CD4-positive, alpha-beta T cell (primary cell): ENCODE measurements at regions not wholly inside any gene's neighbourhood (a gene's known extent, or its start where the extent isn't known, plus 50 kb on each side); places are given as distances from the start of the nearest gene placed in this dataset.

Experiments used
- ATAC-seq: fragments of 200-7000 bp; cut with Tn5 transposase; one replicate; pipeline ENCODE4 v1.10.0; 2022; ENCODE audit warnings: mild to moderate bottlenecking; ENCODE audit not compliant: poor library complexity
- CTCF ChIA-PET: fragments of 350-600 bp; sonication (Branson Sonifier 250); formaldehyde crosslinking; loops from one replicate; lab custom pipeline; 2021; ENCODE audit warnings: antibody characterized with exemption, inconsistent platforms; lab: Charles Lee
- POLR2A ChIA-PET: fragments of 350-600 bp; sonication (Branson Sonifier 250); formaldehyde crosslinking; loops from one replicate; lab custom pipeline; 2021; ENCODE audit warnings: antibody characterized with exemption, inconsistent platforms; lab: Charles Lee
- DNase-seq, 14 experiments: peaks; one replicate each; pipeline ENCODE4 v3.0.0-alpha.2; 2013 to 2020; ENCODE audit warnings: mixed read lengths in 2 of 14
- H3K27ac ChIP-seq, 2 donors: one replicate each; pipeline versions ENCODE4 v1.5.1 to v1.7.0; 2013; ENCODE audit warnings: low read length in 2 of 2, low read depth in 1 of 2, mild to moderate bottlenecking in 1 of 2
- H3K27me3 ChIP-seq, 2 experiments: 1 replicate in 1 of 2; 2 replicates in 1 of 2; pipeline versions ENCODE4 v1.6.1 to v1.7.0; 2013; ENCODE audit warnings: low read length in 2 of 2, control low read depth in 1 of 2, mild to moderate bottlenecking in 1 of 2, moderate library complexity in 1 of 2; ENCODE audit not compliant: insufficient read depth in 2 of 2, control insufficient read depth in 1 of 2
- H3K36me3 ChIP-seq: one replicate; pipeline ENCODE4 v1.6.1; 2013; ENCODE audit warnings: low read length, control low read depth; ENCODE audit not compliant: insufficient read depth
- H3K4me1 ChIP-seq: one replicate; pipeline ENCODE4 v1.6.1; 2013; ENCODE audit warnings: low read length, control low read depth; ENCODE audit not compliant: insufficient read depth
- H3K4me3 ChIP-seq: one replicate; pipeline ENCODE4 v1.5.1; 2013; ENCODE audit warnings: mild to moderate bottlenecking, low read length, moderate library complexity
- H3K9me3 ChIP-seq, 2 experiments: 1 replicate in 1 of 2; 2 replicates in 1 of 2; pipeline versions ENCODE4 v1.6.1 to v1.7.0; 2013; ENCODE audit warnings: low read length in 2 of 2, mild to moderate bottlenecking in 2 of 2, control low read depth in 1 of 2, moderate library complexity in 1 of 2; ENCODE audit not compliant: control insufficient read depth in 1 of 2, insufficient read depth in 1 of 2
- H3K27ac Mint-ChIP-seq: one replicate; pipeline ENCODE4 v1.8.0; 2020; ENCODE audit warnings: mixed read lengths
- H3K27me3 Mint-ChIP-seq: one replicate; pipeline ENCODE4 v1.8.0; 2021; ENCODE audit warnings: mixed read lengths
- H3K36me3 Mint-ChIP-seq: one replicate; pipeline ENCODE4 v1.8.0; 2021; ENCODE audit warnings: low read depth, mixed read lengths
- H3K4me1 Mint-ChIP-seq: one replicate; pipeline ENCODE4 v1.8.0; 2021; ENCODE audit warnings: low read depth, mixed read lengths
- H3K4me3 Mint-ChIP-seq: one replicate; pipeline ENCODE4 v1.8.0; 2020; ENCODE audit warnings: mild to moderate bottlenecking, mixed read lengths
- H3K9me3 Mint-ChIP-seq: one replicate; pipeline ENCODE4 v1.8.0; 2020; ENCODE audit warnings: mixed read lengths
- CTCF ChIP-seq: fragments of 200-600 bp; IDR thresholded peaks from one replicate; pipeline ENCODE4 v1.8.0; 2022; ENCODE audit warnings: antibody characterized with exemption, mild to moderate bottlenecking
- intact Hi-C, 2 experiments: fragments of 100-400 bp; cut with DNase I in 1 of 2; cut with micrococcal nuclease in 1 of 2; formaldehyde crosslinking; loops; one replicate each; pipeline versions ENCODE4 v1.15.1 to v1.9.0; 2023 to 2025; cut with DNase I, micrococcal nuclease

- H3K4me3 ChIP-seq: no peak overlapping the region
- POLR2A ChIA-PET: no interaction called here
- CTCF ChIA-PET: no interaction called here
Measured at GRCh38 chr16:16865374-16865773, 486.4 kb downstream of the NPIPA7 start.

GRCh38 chr16:16867973-16868372 is 489.0 kb downstream of the NPIPA7 start:
- H3K27ac Mint-ChIP-seq: no peak overlapping the region
- intact Hi-C loops: loop anchor here in 1 of 2 experiments (10.0 kb wide), 2 partner anchors 117 to 327 kb away; no protein-coding TSS in a partner anchor

More at GRCh38 chr16:16865374-16865773, 486.4 kb downstream of the NPIPA7 start:
- Mint-ChIP-seq H3K36me3 (no peaks in the 10 kb centered on the region), H3K27me3 (peaks cover 17% of the 10 kb centered on the region), H3K27ac (no peak overlapping the region), H3K9me3 (no peaks in the 10 kb centered on the region), H3K4me1 (no peaks in the 10 kb centered on the region), H3K4me3 (no peak overlapping the region)
- H3K4me1 ChIP-seq: peaks cover 3% of the 10 kb centered on the region
- intact Hi-C loops: loop anchor here in 1 of 2 experiments (10.0 kb wide), 2 partner anchors 119 to 329 kb away; no protein-coding TSS in a partner anchor
- no peaks in the 10 kb centered on the region for H3K36me3 ChIP-seq
- ATAC-seq (no peak), DNase-seq (no peak)
- H3K9me3 ChIP-seq: no peaks in the 10 kb centered on the region
- no peak for TF ChIP-seq CTCF
- no peak overlapping the region for H3K27ac ChIP-seq
- peaks cover 3 to 6% of the 10 kb centered on the region in 2 experiments for H3K27me3 ChIP-seq

GRCh38 chr16:16868727-16869126 is 489.8 kb downstream of the NPIPA7 start:
- ATAC-seq (no peak), DNase-seq (no peak)
- no peak for TF ChIP-seq CTCF
- Histone ChIP-seq H3K4me3 (no peak overlapping the region), H3K4me1 (no peaks in the 10 kb centered on the region), H3K36me3 (no peaks in the 10 kb centered on the region), H3K27ac (no peak overlapping the region), H3K27me3 (peaks cover 3 to 8% of the 10 kb centered on the region in 2 experiments), H3K9me3 (no peaks in the 10 kb centered on the region)
- Mint-ChIP-seq H3K4me3 (no peak overlapping the region), H3K27ac (no peak overlapping the region), H3K9me3 (no peaks in the 10 kb centered on the region), H3K36me3 (no peaks in the 10 kb centered on the region), H3K4me1 (no peaks in the 10 kb centered on the region), H3K27me3 (peaks cover 36% of the 10 kb centered on the region)
- intact Hi-C loops: loop anchor here in 1 of 2 experiments (10.0 kb wide), 2 partner anchors 116 to 326 kb away; no protein-coding TSS in a partner anchor
- POLR2A ChIA-PET: no interaction called here
- CTCF ChIA-PET: no interaction called here

More at GRCh38 chr16:16867973-16868372, 489.0 kb downstream of the NPIPA7 start:
- H3K36me3 Mint-ChIP-seq: no peaks in the 10 kb centered on the region
- H3K27me3 ChIP-seq: peaks cover 3 to 8% of the 10 kb centered on the region in 2 experiments
- ChIA-PET POLR2A (no interaction called here), CTCF (no interaction called here)
- H3K4me3 ChIP-seq: no peak overlapping the region
- H3K27me3 Mint-ChIP-seq: peaks cover 36% of the 10 kb centered on the region
- TF ChIP-seq CTCF: no peak
- DNase-seq: no peak
- no peaks in the 10 kb centered on the region for H3K4me1 ChIP-seq
- no peaks in the 10 kb centered on the region for H3K4me1 Mint-ChIP-seq
- H3K9me3 ChIP-seq: no peaks in the 10 kb centered on the region
- no peak overlapping the region for H3K27ac ChIP-seq
- no peaks in the 10 kb centered on the region for H3K9me3 Mint-ChIP-seq
- H3K4me3 Mint-ChIP-seq: no peak overlapping the region
- ATAC-seq: no peak
- H3K36me3 ChIP-seq: no peaks in the 10 kb centered on the region
